ENCODE measurements at regions not wholly inside any gene's neighbourhood (a gene's known extent, or its start where the extent isn't known, plus 50 kb on each side); places are given as distances from the start of the nearest gene placed in this dataset.
A peak's percentile ranks its signal among the peaks of the same experiment; 100 is the strongest.

GRCh38 chr17:72534776-72535175 lies 414.0 kb downstream of the SOX9 start:
- no peaks in the 10 kb centered on the region for H3K4me1 ChIP-seq (ENCODE audit: control insufficient read depth in 2 of 2, insufficient read depth in 2 of 2, low read length in 2 of 2)
- DNase-seq (ENCODE audit: low read depth in 6 of 9, low spot score in 9 of 9), result no peak
- H3K9me3 ChIP-seq (ENCODE audit: control insufficient read depth in 2 of 2, insufficient read depth in 1 of 2, low read length in 1 of 2), result no peaks in the 10 kb centered on the region
- 96% methylated on average over 3 of the region's 3 CpGs for WGBS
- no peak overlapping the region for H3K4me3 ChIP-seq (ENCODE audit: low read length in 2 of 2)
- peaks cover 6 to 12% of the 10 kb centered on the region in 2 donors for H3K27me3 ChIP-seq (ENCODE audit: control insufficient read depth in 2 of 2, insufficient read depth in 1 of 2, low read length in 1 of 2)
- no peak overlapping the region for H3K27ac ChIP-seq (ENCODE audit: low read depth in 1 of 2, low read length in 1 of 2)
- no peaks in the 10 kb centered on the region for H3K36me3 ChIP-seq (ENCODE audit: control insufficient read depth in 2 of 2, insufficient read depth in 2 of 2, low read length in 1 of 2)

GRCh38 chr17:72535346-72535745 lies 414.5 kb downstream of the SOX9 start:
- Histone ChIP-seq H3K36me3 (ENCODE audit: control insufficient read depth in 2 of 2, insufficient read depth in 2 of 2, low read length in 1 of 2) (no peaks in the 10 kb centered on the region), H3K27ac (ENCODE audit: low read depth in 1 of 2, low read length in 1 of 2) (no peak overlapping the region), H3K9me3 (ENCODE audit: control insufficient read depth in 2 of 2, insufficient read depth in 1 of 2, low read length in 1 of 2) (no peaks in the 10 kb centered on the region), H3K4me3 (ENCODE audit: low read length in 2 of 2) (no peak overlapping the region), H3K4me1 (ENCODE audit: control insufficient read depth in 2 of 2, insufficient read depth in 2 of 2, low read length in 2 of 2) (no peaks in the 10 kb centered on the region), H3K27me3 (ENCODE audit: control insufficient read depth in 2 of 2, insufficient read depth in 1 of 2, low read length in 1 of 2) (peaks cover 7 to 17% of the 10 kb centered on the region in 2 donors)
- DNase-seq (ENCODE audit: low read depth in 6 of 9, low spot score in 9 of 9), result no peak
- WGBS, result 80% methylated on average over 4 of the region's 4 CpGs

- H3K4me1 ChIP-seq (ENCODE audit: control insufficient read depth in 2 of 2, insufficient read depth in 2 of 2, low read length in 2 of 2), result no peaks in the 10 kb centered on the region
- no peak overlapping the region for H3K27ac ChIP-seq (ENCODE audit: low read depth in 1 of 2, low read length in 1 of 2)
- no peak for DNase-seq (ENCODE audit: low read depth in 6 of 9, low spot score in 9 of 9)
- H3K36me3 ChIP-seq (ENCODE audit: control insufficient read depth in 2 of 2, insufficient read depth in 2 of 2, low read length in 1 of 2), result no peaks in the 10 kb centered on the region
- no peak overlapping the region for H3K4me3 ChIP-seq (ENCODE audit: low read length in 2 of 2)
- H3K27me3 ChIP-seq (ENCODE audit: control insufficient read depth in 2 of 2, insufficient read depth in 1 of 2, low read length in 1 of 2), result peaks cover 7 to 21% of the 10 kb centered on the region in 2 donors
- H3K9me3 ChIP-seq (ENCODE audit: control insufficient read depth in 2 of 2, insufficient read depth in 1 of 2, low read length in 1 of 2), result no peaks in the 10 kb centered on the region
- 94% methylated on average over 5 of the region's 5 CpGs for WGBS
These were observed 415.0 kb downstream of the SOX9 start for GRCh38 chr17:72535779-72536178.

- no peak overlapping the region for H3K27ac ChIP-seq (ENCODE audit: low read depth in 1 of 2, low read length in 1 of 2)
- peaks cover 0 to 1% of the 10 kb centered on the region in 2 donors for H3K9me3 ChIP-seq (ENCODE audit: control insufficient read depth in 2 of 2, insufficient read depth in 1 of 2, low read length in 1 of 2)
- peaks cover 7 to 22% of the 10 kb centered on the region in 2 donors for H3K27me3 ChIP-seq (ENCODE audit: control insufficient read depth in 2 of 2, insufficient read depth in 1 of 2, low read length in 1 of 2)
- 85% methylated on average over 9 of the region's 9 CpGs for WGBS
- no peak for DNase-seq (ENCODE audit: low read depth in 6 of 9, low spot score in 9 of 9)
- no peaks in the 10 kb centered on the region for H3K36me3 ChIP-seq (ENCODE audit: control insufficient read depth in 2 of 2, insufficient read depth in 2 of 2, low read length in 1 of 2)
- H3K4me3 ChIP-seq (ENCODE audit: low read length in 2 of 2), result no peak overlapping the region
- no peaks in the 10 kb centered on the region for H3K4me1 ChIP-seq (ENCODE audit: control insufficient read depth in 2 of 2, insufficient read depth in 2 of 2, low read length in 2 of 2)
These were observed 416.0 kb downstream of the SOX9 start for GRCh38 chr17:72536788-72537187.

- Histone ChIP-seq H3K36me3 (ENCODE audit: control insufficient read depth in 2 of 2, insufficient read depth in 2 of 2, low read length in 1 of 2) (no peaks in the 10 kb centered on the region), H3K27me3 (ENCODE audit: control insufficient read depth in 2 of 2, insufficient read depth in 1 of 2, low read length in 1 of 2) (peaks cover 7 to 22% of the 10 kb centered on the region in 2 donors), H3K9me3 (ENCODE audit: control insufficient read depth in 2 of 2, insufficient read depth in 1 of 2, low read length in 1 of 2) (peaks cover 0 to 1% of the 10 kb centered on the region in 2 donors), H3K4me1 (ENCODE audit: control insufficient read depth in 2 of 2, insufficient read depth in 2 of 2, low read length in 2 of 2) (no peaks in the 10 kb centered on the region), H3K4me3 (ENCODE audit: low read length in 2 of 2) (no peak overlapping the region), H3K27ac (ENCODE audit: low read depth in 1 of 2, low read length in 1 of 2) (no peak overlapping the region)
- 99% methylated on average over 5 of the region's 5 CpGs for WGBS
- no peak for DNase-seq (ENCODE audit: low read depth in 6 of 9, low spot score in 9 of 9)
These were observed 417.6 kb downstream of the SOX9 start for GRCh38 chr17:72538443-72538842.

- Histone ChIP-seq H3K27ac (ENCODE audit: low read depth in 1 of 2, low read length in 1 of 2) (no peak overlapping the region), H3K4me1 (ENCODE audit: control insufficient read depth in 2 of 2, insufficient read depth in 2 of 2, low read length in 2 of 2) (no peaks in the 10 kb centered on the region), H3K36me3 (ENCODE audit: control insufficient read depth in 2 of 2, insufficient read depth in 2 of 2, low read length in 1 of 2) (no peaks in the 10 kb centered on the region), H3K4me3 (ENCODE audit: low read length in 2 of 2) (no peak overlapping the region), H3K27me3 (ENCODE audit: control insufficient read depth in 2 of 2, insufficient read depth in 1 of 2, low read length in 1 of 2) (peaks cover 7 to 22% of the 10 kb centered on the region in 2 donors), H3K9me3 (ENCODE audit: control insufficient read depth in 2 of 2, insufficient read depth in 1 of 2, low read length in 1 of 2) (peaks cover 0 to 1% of the 10 kb centered on the region in 2 donors)
- WGBS, result 95% methylated on average over 13 of the region's 13 CpGs
- no peak for DNase-seq (ENCODE audit: low read depth in 6 of 9, low spot score in 9 of 9)
These were observed 418.1 kb downstream of the SOX9 start for GRCh38 chr17:72538901-72539352.

- peak in 6 of 9 donors; percentile 11 to 34 (median 24) for DNase-seq (ENCODE audit: low read depth in 6 of 9, low spot score in 9 of 9)
- no peaks in the 10 kb centered on the region for H3K36me3 ChIP-seq (ENCODE audit: control insufficient read depth in 2 of 2, insufficient read depth in 2 of 2, low read length in 1 of 2)
- H3K9me3 ChIP-seq (ENCODE audit: control insufficient read depth in 2 of 2, insufficient read depth in 1 of 2, low read length in 1 of 2), result peaks cover 0 to 1% of the 10 kb centered on the region in 2 donors
- no peak overlapping the region for H3K4me3 ChIP-seq (ENCODE audit: low read length in 2 of 2)
- H3K27me3 ChIP-seq (ENCODE audit: control insufficient read depth in 2 of 2, insufficient read depth in 1 of 2, low read length in 1 of 2), result peaks cover 7 to 22% of the 10 kb centered on the region in 2 donors
- H3K4me1 ChIP-seq (ENCODE audit: control insufficient read depth in 2 of 2, insufficient read depth in 2 of 2, low read length in 2 of 2), result no peaks in the 10 kb centered on the region
- 12% methylated on average over 50 of the region's 50 CpGs for WGBS
- no peak overlapping the region for H3K27ac ChIP-seq (ENCODE audit: low read depth in 1 of 2, low read length in 1 of 2)
These were observed 419.4 kb downstream of the SOX9 start for GRCh38 chr17:72539981-72540897.

- WGBS, result 94% methylated on average over 5 of the region's 5 CpGs
- H3K4me3 ChIP-seq (ENCODE audit: low read length in 2 of 2), result no peak overlapping the region
- no peaks in the 10 kb centered on the region for H3K4me1 ChIP-seq (ENCODE audit: control insufficient read depth in 2 of 2, insufficient read depth in 2 of 2, low read length in 2 of 2)
- no peaks in the 10 kb centered on the region for H3K36me3 ChIP-seq (ENCODE audit: control insufficient read depth in 2 of 2, insufficient read depth in 2 of 2, low read length in 1 of 2)
- peaks cover 7 to 22% of the 10 kb centered on the region in 2 donors for H3K27me3 ChIP-seq (ENCODE audit: control insufficient read depth in 2 of 2, insufficient read depth in 1 of 2, low read length in 1 of 2)
- DNase-seq (ENCODE audit: low read depth in 6 of 9, low spot score in 9 of 9), result no peak
- peaks cover 0 to 1% of the 10 kb centered on the region in 2 donors for H3K9me3 ChIP-seq (ENCODE audit: control insufficient read depth in 2 of 2, insufficient read depth in 1 of 2, low read length in 1 of 2)
- no peak overlapping the region for H3K27ac ChIP-seq (ENCODE audit: low read depth in 1 of 2, low read length in 1 of 2)
These were observed 421.5 kb downstream of the SOX9 start for GRCh38 chr17:72542317-72542716.

GRCh38 chr17:72545766-72546165 lies 424.9 kb downstream of the SOX9 start:
- H3K27me3 ChIP-seq (ENCODE audit: control insufficient read depth in 2 of 2, insufficient read depth in 1 of 2, low read length in 1 of 2), result peaks cover 0 to under 1% of the 10 kb centered on the region in 2 donors
- no peaks in the 10 kb centered on the region for H3K36me3 ChIP-seq (ENCODE audit: control insufficient read depth in 2 of 2, insufficient read depth in 2 of 2, low read length in 1 of 2)
- 96% methylated on average over 5 of the region's 5 CpGs for WGBS
- peaks cover 0 to 1% of the 10 kb centered on the region in 2 donors for H3K9me3 ChIP-seq (ENCODE audit: control insufficient read depth in 2 of 2, insufficient read depth in 1 of 2, low read length in 1 of 2)
- DNase-seq (ENCODE audit: low read depth in 6 of 9, low spot score in 9 of 9), result no peak
- no peaks in the 10 kb centered on the region for H3K4me1 ChIP-seq (ENCODE audit: control insufficient read depth in 2 of 2, insufficient read depth in 2 of 2, low read length in 2 of 2)
- no peak overlapping the region for H3K27ac ChIP-seq (ENCODE audit: low read depth in 1 of 2, low read length in 1 of 2)
- H3K4me3 ChIP-seq (ENCODE audit: low read length in 2 of 2), result no peak overlapping the region

All from thymus (tissue), 11 donors.